ENCODE measurements at regions not wholly inside any gene's neighbourhood (a gene's known extent, or its start where the extent isn't known, plus 50 kb on each side); places are given as distances from the start of the nearest gene placed in this dataset.

- no peak for DNase-seq
These were observed 157.3 kb upstream of the COL1A2 start for GRCh38 chr7:94237417-94237816.

- DNase-seq, result no peak
These were observed 154.9 kb upstream of the COL1A2 start for GRCh38 chr7:94239661-94240234.

GRCh38 chr7:94240902-94241301 is 153.8 kb upstream of the COL1A2 start:
- no peak for DNase-seq

- no peak for DNase-seq
These were observed 153.2 kb upstream of the COL1A2 start for GRCh38 chr7:94241402-94241925.

GRCh38 chr7:94243066-94243711 is 151.5 kb upstream of the COL1A2 start:
- DNase-seq, result no peak

- no peak for DNase-seq
These were observed 149.9 kb upstream of the COL1A2 start for GRCh38 chr7:94244760-94245159.

GRCh38 chr7:94245500-94245899 is 149.2 kb upstream of the COL1A2 start:
- no peak for DNase-seq

GRCh38 chr7:94247970-94248369 is 146.7 kb upstream of the COL1A2 start:
- no peak for DNase-seq

GRCh38 chr7:94249631-94250030 is 145.1 kb upstream of the COL1A2 start:
- DNase-seq, result no peak

GRCh38 chr7:94250124-94250523 is 144.6 kb upstream of the COL1A2 start:
- DNase-seq, result no peak

GRCh38 chr7:94250987-94251386 is 143.7 kb upstream of the COL1A2 start:
- DNase-seq, result no peak

GRCh38 chr7:94252124-94252523 is 142.6 kb upstream of the COL1A2 start:
- DNase-seq, result no peak

GRCh38 chr7:94252971-94253370 is 141.7 kb upstream of the COL1A2 start:
- DNase-seq, result no peak

GRCh38 chr7:94253686-94254085 is 141.0 kb upstream of the COL1A2 start:
- DNase-seq, result no peak

- no peak for DNase-seq
These were observed 136.0 kb upstream of the COL1A2 start for GRCh38 chr7:94258418-94259300.

GRCh38 chr7:94261067-94261466 is 133.6 kb upstream of the COL1A2 start:
- no peak for DNase-seq

GRCh38 chr7:94264756-94265155 is 129.9 kb upstream of the COL1A2 start:
- DNase-seq, result no peak

- DNase-seq, result no peak
These were observed 129.2 kb upstream of the COL1A2 start for GRCh38 chr7:94265456-94265855.

GRCh38 chr7:94266238-94266644 is 128.5 kb upstream of the COL1A2 start:
- DNase-seq, result no peak

GRCh38 chr7:94270772-94271171 is 123.9 kb upstream of the COL1A2 start:
- DNase-seq, result no peak

- no peak for DNase-seq
These were observed 121.7 kb upstream of the COL1A2 start for GRCh38 chr7:94272821-94273583.

GRCh38 chr7:94274828-94275227 is 119.9 kb upstream of the COL1A2 start:
- no peak for DNase-seq

GRCh38 chr7:94276027-94276426 is 118.7 kb upstream of the COL1A2 start:
- no peak for DNase-seq

Data from activated T-cell treated with anti-CD3 and anti-CD28 coated beads for 4 hours (primary cell).